ENCODE measurements at regions not wholly inside any gene's neighbourhood (a gene's known extent, or its start where the extent isn't known, plus 50 kb on each side); places are given as distances from the start of the nearest gene placed in this dataset.

DNA sequence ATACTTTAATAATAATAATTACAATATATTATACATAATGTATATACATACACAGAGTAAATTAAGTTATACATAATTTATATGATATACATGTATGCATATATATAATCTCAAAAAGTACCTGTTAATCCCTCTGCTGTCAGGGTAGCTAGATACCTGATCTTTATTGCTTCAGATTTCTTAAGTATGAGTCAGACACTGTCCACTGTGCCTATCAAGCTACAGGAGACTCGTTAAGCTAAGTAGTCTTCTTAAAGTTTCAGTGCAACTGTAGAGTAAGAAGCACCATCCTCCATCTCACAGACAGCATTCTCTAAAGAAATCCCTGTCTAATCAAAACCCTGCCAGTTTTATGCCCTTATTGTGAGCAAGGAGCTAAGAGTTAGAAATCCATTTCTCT is 428.7 kb downstream of the RERGL start:
- DNase-seq = no peak
- WGBS (ENCODE audit: insufficient coverage, low coverage, low lambda C conversion rate, missing lambda C conversion rate) = 42% methylated on average over 1 of the region's 1 CpG
- intact Hi-C loops (cut with DNase I) = no loop called here
- ATAC-seq = no peak
- Histone ChIP-seq H3K27me3 (no peaks in the 10 kb centered on the region), H3K27ac (no peak overlapping the region), H3K9me3 (no peaks in the 10 kb centered on the region), H3K4me1 (no peaks in the 10 kb centered on the region), H3K36me3 (no peaks in the 10 kb centered on the region), H3K4me3 (no peak overlapping the region)
- no peak for TF ChIP-seq POLR2A (IDR thresholded peaks at IDR 0.05)
- TF ChIP-seq, protein P1, sequence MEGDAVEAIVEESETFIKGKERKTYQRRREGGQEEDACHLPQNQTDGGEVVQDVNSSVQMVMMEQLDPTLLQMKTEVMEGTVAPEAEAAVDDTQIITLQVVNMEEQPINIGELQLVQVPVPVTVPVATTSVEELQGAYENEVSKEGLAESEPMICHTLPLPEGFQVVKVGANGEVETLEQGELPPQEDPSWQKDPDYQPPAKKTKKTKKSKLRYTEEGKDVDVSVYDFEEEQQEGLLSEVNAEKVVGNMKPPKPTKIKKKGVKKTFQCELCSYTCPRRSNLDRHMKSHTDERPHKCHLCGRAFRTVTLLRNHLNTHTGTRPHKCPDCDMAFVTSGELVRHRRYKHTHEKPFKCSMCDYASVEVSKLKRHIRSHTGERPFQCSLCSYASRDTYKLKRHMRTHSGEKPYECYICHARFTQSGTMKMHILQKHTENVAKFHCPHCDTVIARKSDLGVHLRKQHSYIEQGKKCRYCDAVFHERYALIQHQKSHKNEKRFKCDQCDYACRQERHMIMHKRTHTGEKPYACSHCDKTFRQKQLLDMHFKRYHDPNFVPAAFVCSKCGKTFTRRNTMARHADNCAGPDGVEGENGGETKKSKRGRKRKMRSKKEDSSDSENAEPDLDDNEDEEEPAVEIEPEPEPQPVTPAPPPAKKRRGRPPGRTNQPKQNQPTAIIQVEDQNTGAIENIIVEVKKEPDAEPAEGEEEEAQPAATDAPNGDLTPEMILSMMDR (IDR thresholded peaks at IDR 0.05) = no peak

DNA sequence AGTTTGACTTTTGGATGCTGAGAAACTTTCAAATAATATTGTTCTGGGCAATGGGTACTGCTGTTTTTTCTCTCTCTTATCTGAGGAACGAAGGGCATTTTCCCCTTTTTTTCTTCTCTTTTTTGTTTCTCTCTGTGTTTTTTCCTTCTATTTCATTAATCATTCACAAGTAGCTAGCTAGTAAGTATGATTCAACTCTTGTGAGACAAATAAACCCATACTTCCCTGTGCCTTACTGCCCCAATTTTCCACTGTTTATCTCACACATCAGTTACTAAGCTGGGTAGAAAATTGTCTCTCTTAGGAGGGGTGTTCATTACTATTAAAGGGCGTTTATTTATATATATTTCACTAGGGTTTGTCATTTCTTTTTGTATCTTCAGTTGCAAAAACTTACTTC is 437.6 kb downstream of the RERGL start:
- WGBS (ENCODE audit: insufficient coverage, low coverage, low lambda C conversion rate, missing lambda C conversion rate) = 19% methylated on average over 2 of the region's 2 CpGs
- TF ChIP-seq, protein P1 (IDR thresholded peaks at IDR 0.05) = no peak
- no peak for TF ChIP-seq POLR2A (IDR thresholded peaks at IDR 0.05)
- Histone ChIP-seq H3K4me3 (no peak overlapping the region), H3K27ac (no peak overlapping the region), H3K36me3 (no peaks in the 10 kb centered on the region), H3K4me1 (no peaks in the 10 kb centered on the region), H3K9me3 (no peaks in the 10 kb centered on the region), H3K27me3 (no peaks in the 10 kb centered on the region)
- intact Hi-C loops (cut with DNase I) = no loop called here
- ATAC-seq = no peak
- DNase-seq = no peak

DNA sequence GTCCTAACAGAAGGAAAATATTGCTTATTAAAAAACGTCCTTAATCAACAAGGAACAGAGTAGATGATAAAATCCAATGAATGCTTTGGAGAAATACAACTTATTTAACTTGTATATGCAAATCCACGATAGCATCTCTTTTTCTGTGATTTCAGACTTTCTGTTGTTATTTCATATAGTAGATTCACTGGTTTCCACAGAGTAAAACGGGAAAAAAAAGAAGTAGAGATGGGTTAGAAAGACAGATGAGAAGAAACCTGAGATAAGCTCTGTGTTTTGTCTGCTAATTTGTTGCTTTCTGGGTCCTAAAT is 447.7 kb downstream of the RERGL start:
- Histone ChIP-seq H3K4me1 (no peaks in the 10 kb centered on the region), H3K4me3 (no peak overlapping the region), H3K27ac (no peak overlapping the region), H3K27me3 (no peaks in the 10 kb centered on the region), H3K9me3 (no peaks in the 10 kb centered on the region), H3K36me3 (no peaks in the 10 kb centered on the region)
- intact Hi-C loops (cut with DNase I) = no loop called here
- ATAC-seq (no peak), DNase-seq (no peak)
- no peak for TF ChIP-seq POLR2A (IDR thresholded peaks at IDR 0.05)
- TF ChIP-seq, protein P1 (IDR thresholded peaks at IDR 0.05) = no peak
- WGBS (ENCODE audit: insufficient coverage, low coverage, low lambda C conversion rate, missing lambda C conversion rate) = 33% methylated on average over 3 of the region's 3 CpGs

DNA sequence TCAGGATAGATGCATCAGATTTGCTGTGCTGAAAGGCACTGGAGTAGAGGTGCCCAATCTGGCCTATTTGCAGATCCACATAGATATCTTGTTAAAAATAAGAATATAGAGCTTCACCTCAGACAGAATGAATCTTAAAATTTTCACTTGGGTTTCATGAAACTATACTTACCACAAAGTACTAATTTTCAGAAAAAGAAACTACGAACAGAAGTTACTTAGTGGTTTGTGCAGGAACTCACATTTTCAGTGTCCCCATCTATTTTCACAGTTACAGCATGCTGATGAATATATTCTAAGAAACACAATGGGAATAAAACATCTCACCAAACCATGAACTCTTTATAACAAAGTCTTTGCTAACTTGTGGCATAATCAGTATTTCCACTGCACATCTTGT is 449.4 kb downstream of the RERGL start:
- H3K4me1 ChIP-seq = no peaks in the 10 kb centered on the region
- ATAC-seq = no peak
- WGBS (ENCODE audit: insufficient coverage, low coverage, low lambda C conversion rate, missing lambda C conversion rate) = 75% methylated on average over 1 of the region's 1 CpG
- no peaks in the 10 kb centered on the region for H3K9me3 ChIP-seq
- DNase-seq = no peak
- no peaks in the 10 kb centered on the region for H3K36me3 ChIP-seq
- intact Hi-C loops (cut with DNase I) = no loop called here
- TF ChIP-seq, protein P1 (IDR thresholded peaks at IDR 0.05) = no peak
- TF ChIP-seq POLR2A (IDR thresholded peaks at IDR 0.05) = no peak
- H3K27me3 ChIP-seq = no peaks in the 10 kb centered on the region
- no peak overlapping the region for H3K4me3 ChIP-seq
- H3K27ac ChIP-seq = no peak overlapping the region

DNA sequence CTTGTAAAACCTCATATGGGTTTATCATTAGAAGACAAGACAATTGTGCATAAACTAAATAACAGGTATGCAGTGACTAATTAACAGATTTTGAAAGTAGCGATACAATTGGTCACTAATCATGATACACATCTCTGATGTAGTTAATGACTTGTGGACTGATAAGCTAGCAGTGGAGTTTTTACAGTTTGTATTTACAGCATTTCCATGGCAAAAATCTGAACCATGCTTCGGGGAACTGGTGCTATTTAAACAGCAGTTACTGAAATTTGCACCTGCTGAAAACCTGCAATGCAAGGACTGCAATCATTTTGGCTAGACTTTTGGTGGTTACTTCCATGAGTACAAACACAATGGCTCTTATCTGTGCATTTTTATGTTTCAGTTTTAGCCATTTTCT is 471.2 kb downstream of the RERGL start:
- 51% methylated on average over 2 of the region's 2 CpGs for WGBS (ENCODE audit: insufficient coverage, low coverage, low lambda C conversion rate, missing lambda C conversion rate)
- intact Hi-C loops (cut with DNase I) = no loop called here

More for the DNA sequence above, 471.2 kb downstream of the RERGL start:
- Histone ChIP-seq H3K27me3 (no peaks in the 10 kb centered on the region), H3K9me3 (no peaks in the 10 kb centered on the region), H3K4me1 (no peaks in the 10 kb centered on the region), H3K27ac (no peak overlapping the region), H3K36me3 (no peaks in the 10 kb centered on the region), H3K4me3 (no peak overlapping the region)
- TF ChIP-seq POLR2A (IDR thresholded peaks at IDR 0.05) = no peak
- TF ChIP-seq, protein P1 (IDR thresholded peaks at IDR 0.05) = no peak
- no peak for ATAC-seq
- DNase-seq = no peak

Data from right lobe of liver (tissue), 6 donors.